Kidney epithelial cell (primary cell): ENCODE measurements at regions not wholly inside any gene's neighbourhood (a gene's known extent, or its start where the extent isn't known, plus 50 kb on each side); places are given as distances from the start of the nearest gene placed in this dataset.

Experiments used
- DNase-seq: peaks from one replicate; pipeline ENCODE4 v3.0.0-alpha.2; 2010; ENCODE audit warnings: low read depth
- H3K27me3 ChIP-seq: 2 replicates; pipeline ENCODE4 v1.6.0; 2011; ENCODE audit warnings: low read length; ENCODE audit not compliant: control insufficient read depth, insufficient read depth
- H3K36me3 ChIP-seq: 2 replicates; pipeline ENCODE4 v1.5.1; 2011; ENCODE audit warnings: low read length; ENCODE audit not compliant: control insufficient read depth, insufficient read depth
- H3K4me3 ChIP-seq: 2 replicates; pipeline ENCODE4 v1.5.1; 2011; ENCODE audit warnings: low read depth, mild to moderate bottlenecking, control low read depth, low read length
- CTCF ChIP-seq: IDR thresholded peaks from 2 replicates; pipeline ENCODE4 v1.5.1; 2011; ENCODE audit warnings: mild to moderate bottlenecking, moderate library complexity, low read length, control low read depth, inconsistent platforms; ENCODE audit not compliant: insufficient read depth, poor library complexity, severe bottlenecking

GRCh38 chr7:91459539-91459938 is 195.3 kb downstream of the FZD1 start:
- Histone ChIP-seq H3K4me3 (no peak overlapping the region), H3K27me3 (no peaks in the 10 kb centered on the region), H3K36me3 (no peaks in the 10 kb centered on the region)
- TF ChIP-seq CTCF, result no peak
- no peak for DNase-seq

- TF ChIP-seq CTCF, result no peak
- Histone ChIP-seq H3K4me3 (no peak overlapping the region), H3K36me3 (no peaks in the 10 kb centered on the region), H3K27me3 (no peaks in the 10 kb centered on the region)
- no peak for DNase-seq
These were observed 198.1 kb downstream of the FZD1 start for GRCh38 chr7:91462316-91462715.

- TF ChIP-seq CTCF, result no peak
- Histone ChIP-seq H3K27me3 (no peaks in the 10 kb centered on the region), H3K36me3 (no peaks in the 10 kb centered on the region), H3K4me3 (no peak overlapping the region)
- DNase-seq, result no peak
These were observed 199.1 kb downstream of the FZD1 start for GRCh38 chr7:91463330-91463729.

GRCh38 chr7:91465595-91466061 is 201.4 kb downstream of the FZD1 start:
- H3K4me3 ChIP-seq, result no peak overlapping the region
- DNase-seq, result no peak
- TF ChIP-seq CTCF, result no peak
- H3K36me3 ChIP-seq, result no peaks in the 10 kb centered on the region
- no peaks in the 10 kb centered on the region for H3K27me3 ChIP-seq

GRCh38 chr7:91468256-91468655 is 204.0 kb downstream of the FZD1 start:
- H3K36me3 ChIP-seq, result no peaks in the 10 kb centered on the region
- no peak for DNase-seq
- TF ChIP-seq CTCF, result no peak
- H3K4me3 ChIP-seq, result no peak overlapping the region
- no peaks in the 10 kb centered on the region for H3K27me3 ChIP-seq

- TF ChIP-seq CTCF, result no peak
These were observed 209.4 kb downstream of the FZD1 start for GRCh38 chr7:91473619-91474018.

More at GRCh38 chr7:91473619-91474018, 209.4 kb downstream of the FZD1 start:
- Histone ChIP-seq H3K27me3 (no peaks in the 10 kb centered on the region), H3K36me3 (no peaks in the 10 kb centered on the region), H3K4me3 (no peak overlapping the region)
- DNase-seq, result no peak
